HG03064 (cell line): ENCODE measurements at regions not wholly inside any gene's neighbourhood (a gene's known extent, or its start where the extent isn't known, plus 50 kb on each side); places are given as distances from the start of the nearest gene placed in this dataset.

Source experiments
- ATAC-seq: cut with Tn5 transposase; IDR thresholded peaks from one replicate; pipeline ENCODE4 v1.9.1; 2021; ENCODE audit warnings: low read depth; ENCODE audit not compliant: unreplicated experiment

DNA sequence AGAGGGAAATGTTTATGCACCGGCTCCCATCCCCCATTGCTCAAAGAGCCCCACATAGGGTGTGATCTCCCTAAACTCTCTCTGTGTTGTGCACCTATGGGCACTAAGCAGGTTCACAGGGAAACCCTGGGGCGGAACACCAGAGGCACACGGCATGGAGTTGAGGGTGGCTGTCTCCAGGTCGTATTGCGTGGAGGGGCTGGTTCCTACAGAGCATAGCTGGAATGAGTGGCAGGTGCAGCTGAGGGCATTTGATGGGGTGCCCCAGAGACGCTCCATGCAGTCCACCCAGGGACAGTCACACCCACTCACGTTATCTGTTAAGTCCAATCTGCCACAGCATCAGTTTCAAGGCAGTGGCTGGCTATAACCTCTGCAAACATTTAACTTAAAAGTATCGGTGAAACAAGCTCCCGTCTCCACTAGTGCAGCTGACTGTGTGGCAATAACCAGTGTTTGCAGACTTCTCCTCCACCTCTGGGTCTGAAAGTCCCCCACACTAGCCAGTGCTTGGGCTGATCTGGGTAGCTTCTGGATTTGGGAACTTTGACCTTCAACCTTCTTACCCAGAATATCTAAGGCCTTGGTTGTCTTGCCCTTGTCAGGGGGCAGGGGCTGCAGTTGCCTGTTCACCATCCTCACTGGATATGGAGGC is 249.2 kb upstream of the ZNF32 start:
- no peak for ATAC-seq

DNA sequence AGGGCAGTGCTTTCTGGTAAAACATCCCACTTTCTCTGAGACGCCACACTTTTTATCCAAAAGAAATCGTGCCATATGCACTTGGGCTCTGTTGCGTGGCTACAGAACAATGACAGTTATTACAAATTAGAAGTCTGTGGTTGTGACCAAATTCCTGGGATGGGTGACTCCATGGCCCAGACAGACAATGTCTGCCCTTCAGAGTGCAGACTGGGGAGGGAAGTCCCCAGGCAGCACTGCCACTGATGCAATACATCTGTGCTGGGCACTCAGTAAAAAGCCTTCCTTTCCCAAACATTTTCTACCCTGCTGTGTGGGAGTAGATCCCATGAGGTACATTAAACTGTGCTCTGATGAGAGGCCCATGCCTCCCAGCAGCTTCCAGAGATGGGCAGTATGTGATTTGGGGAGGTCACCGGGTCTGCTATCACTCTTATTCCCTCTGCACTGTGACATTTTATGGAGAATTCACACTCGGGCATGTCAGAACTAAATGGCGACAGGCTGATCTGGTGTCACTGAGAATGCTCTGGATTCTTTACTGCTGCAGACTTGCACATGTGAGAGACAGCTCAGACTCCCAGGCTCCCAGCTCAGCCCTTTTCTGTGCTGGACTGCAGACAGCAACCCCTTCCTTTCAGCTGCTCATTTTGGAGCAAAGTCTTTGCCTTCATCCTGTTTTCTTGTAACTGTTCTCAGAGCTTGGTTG is 243.5 kb upstream of the ZNF32 start:
- no peak for ATAC-seq

DNA sequence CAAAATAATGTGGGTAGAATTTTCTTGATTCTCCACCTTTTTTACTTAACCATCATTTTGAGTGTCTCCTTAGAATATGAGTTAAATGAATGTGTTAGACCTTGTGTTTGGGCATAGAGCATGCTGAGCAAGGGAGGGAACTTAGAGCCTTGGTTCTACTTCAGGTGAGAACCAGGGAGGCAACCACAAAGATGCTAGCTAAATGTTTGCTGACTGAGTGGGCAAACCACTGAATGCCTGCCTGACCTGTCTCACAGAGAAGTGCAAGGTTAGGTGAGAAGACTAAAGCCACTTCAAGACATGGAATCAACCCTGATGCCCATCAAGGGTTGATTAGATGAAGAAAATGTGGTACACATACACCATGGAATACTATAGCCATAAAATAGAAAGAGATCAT is 242.6 kb upstream of the ZNF32 start:
- no peak for ATAC-seq

DNA sequence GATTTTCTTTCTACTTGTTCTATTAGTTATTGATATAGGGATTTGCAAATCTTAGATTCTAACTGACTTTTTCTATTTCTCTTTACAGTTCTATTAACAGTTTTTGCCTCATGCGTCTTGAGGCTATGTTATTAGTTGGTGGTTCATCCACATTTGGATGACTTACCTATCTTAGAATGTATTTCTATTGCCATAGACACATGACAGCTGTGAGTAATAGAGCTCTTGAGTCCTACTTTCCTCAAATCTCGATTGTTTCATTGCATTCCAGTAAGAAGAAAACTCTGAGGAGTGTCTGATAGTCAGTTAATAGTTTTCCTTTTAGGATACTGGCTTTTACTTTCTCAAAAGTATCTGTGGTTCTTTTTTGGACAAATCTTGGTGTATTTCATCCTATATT is 241.4 kb upstream of the ZNF32 start:
- ATAC-seq = no peak

DNA sequence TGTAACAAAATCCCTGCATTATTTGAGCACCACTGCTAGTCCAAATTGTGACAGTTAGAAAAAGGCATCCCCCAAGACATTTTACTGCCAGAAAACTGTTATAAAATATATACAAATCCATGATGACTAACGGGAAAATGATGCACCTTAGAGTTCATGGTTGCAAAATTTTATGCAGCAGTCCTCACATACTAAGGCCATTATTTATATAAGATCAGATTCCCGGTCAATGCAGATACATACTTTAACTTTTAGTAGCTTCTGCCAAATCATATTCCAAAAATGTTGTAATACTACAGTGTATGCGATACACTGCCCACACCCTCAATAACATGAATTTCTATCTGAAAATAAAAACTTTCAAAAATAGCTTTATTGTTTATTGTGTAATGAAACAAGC is 239.9 kb upstream of the ZNF32 start:
- no peak for ATAC-seq

DNA sequence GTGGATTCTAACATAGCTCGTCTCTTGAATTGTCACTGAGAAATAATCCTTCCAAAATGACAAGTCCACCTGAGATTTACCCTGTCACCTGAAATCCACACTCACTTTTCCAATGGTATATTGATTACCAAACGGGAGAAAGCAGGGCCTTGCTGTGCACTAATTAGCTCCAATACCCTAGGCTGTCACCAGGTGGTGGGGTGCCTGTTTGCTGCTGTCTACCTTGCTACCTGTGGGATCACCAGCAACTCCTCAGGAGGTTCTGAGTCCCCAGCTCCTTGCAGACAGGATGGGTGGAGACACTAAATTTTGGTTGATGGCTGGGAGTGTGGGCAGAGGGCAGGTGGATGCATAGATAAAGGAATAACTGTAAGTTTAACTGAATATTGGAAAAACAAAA is 237.2 kb upstream of the ZNF32 start:
- ATAC-seq = no peak

DNA sequence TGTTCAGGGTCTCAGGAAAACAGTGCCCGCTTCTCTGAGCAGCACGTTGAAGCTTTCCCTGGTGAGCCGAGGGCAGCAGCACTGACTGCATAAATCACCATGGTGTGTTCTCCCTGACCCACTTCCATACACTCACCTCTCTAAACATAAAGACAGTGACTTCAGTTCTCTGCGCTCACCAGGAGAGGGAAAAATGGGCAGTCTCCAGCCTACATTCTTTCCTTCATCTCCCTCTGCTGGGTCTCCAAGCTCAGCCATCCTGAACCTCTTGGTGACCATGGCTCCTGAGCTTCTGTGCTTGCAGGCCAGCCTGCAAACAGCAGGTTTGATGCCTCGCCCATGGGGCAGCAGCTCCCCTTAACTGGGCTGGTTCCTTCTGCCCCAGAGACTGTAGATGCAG is 236.6 kb upstream of the ZNF32 start:
- no peak for ATAC-seq

DNA sequence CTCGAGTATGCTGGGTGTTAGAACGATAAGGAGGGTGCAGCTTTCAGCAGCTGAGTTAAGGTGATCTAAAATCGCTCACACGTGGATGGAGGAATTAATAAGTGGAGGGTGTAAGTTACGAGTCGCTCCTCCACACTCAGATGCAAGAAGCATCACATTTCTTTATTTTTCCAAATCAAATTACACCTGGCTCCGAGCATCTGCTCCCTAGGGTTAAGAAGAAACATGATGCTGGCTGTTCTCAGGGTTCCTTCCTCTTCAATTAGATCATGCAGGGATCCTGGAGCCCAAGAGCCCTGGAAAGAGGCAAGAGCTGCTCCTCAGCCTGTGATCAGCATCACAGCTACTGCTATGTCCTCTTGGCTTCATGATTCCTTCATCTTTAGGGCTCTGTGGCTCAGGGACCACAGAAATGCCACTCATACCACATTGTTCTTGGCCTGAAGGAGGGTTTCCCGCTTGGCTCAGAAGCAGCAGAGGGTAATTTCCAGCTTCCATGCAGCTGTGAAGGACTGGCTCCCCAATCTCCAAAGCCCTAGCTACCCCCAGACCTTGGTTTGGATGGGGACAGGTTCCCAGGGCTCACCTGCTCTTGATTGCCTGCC is 235.9 kb upstream of the ZNF32 start:
- ATAC-seq = no peak

DNA sequence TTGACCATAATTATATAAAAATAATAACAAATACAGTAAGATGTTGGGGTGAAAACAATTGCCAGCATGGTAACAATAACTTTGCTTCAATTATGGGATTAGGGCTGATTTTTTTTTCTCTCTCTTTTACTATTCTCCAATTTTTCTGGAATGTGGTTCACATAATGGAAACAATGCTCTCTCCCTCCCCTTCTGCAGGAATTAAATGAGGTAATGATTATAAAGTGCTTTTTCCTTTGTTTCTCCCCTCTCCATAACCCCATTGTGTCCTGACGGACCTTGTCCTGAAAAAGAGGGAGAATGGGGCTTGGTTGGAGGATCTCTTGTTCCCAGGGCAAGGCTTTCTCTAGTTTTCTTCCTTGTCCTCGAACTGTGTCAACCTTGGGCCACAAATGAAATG is 234.0 kb upstream of the ZNF32 start:
- no peak for ATAC-seq

DNA sequence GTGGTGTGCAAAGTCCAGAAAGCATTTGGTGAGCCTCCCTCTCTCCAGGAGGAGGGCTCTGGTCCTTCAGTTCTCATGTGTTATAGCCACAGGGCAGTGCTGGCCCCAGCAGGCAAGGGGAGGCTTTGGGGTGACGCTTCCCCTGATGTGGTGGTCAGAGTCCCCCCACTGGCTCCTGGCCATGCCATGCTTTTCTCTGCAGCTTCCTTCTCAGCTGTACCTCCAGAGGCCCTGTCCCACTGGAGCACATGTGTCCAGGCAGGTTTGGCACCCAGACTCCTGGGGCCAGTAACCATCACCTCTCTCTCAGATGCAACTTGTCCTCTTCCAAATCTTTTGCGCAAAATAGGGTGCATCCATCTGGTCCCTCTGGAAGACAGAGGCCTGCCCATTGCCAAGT is 233.0 kb upstream of the ZNF32 start:
- no peak for ATAC-seq

DNA sequence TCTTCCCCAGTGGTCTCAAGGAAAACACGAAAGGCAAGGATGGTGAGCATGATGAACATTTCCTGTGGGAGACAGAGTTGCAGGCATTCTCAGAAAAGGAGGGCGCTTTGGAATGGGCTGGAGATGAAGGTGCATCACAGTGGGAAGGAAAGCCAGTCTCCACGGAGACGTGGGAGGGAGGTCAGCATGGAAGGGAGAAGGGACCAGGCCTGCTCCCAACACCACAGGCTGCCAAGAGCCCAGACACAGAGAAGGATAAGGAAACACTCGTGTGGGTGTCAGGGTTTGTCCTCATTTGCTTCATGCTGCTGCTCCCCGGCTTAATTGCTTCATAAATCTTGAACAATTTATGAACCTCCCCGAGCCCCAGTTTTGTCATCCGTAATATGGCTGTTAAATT is 231.5 kb upstream of the ZNF32 start:
- ATAC-seq = no peak

DNA sequence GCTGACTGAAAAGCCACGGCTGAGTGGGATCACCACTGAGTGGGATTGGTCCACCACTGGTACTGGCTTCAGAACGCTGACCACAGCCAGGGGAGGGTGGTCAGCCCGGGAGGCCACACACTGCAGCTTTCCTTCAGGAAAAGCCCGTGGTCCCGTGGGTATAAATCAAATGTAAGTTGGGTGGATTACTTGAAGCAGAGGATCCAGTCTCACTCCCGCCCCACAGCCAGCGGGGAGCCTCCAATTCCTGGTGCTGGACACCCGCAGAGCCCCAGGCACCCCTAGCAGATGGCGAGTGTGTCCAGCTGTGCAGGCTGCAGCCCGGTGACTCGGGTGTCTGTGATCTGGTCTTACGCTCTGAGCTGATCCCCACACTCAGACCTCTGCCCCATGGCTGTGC is 231.1 kb upstream of the ZNF32 start:
- ATAC-seq = no peak

DNA sequence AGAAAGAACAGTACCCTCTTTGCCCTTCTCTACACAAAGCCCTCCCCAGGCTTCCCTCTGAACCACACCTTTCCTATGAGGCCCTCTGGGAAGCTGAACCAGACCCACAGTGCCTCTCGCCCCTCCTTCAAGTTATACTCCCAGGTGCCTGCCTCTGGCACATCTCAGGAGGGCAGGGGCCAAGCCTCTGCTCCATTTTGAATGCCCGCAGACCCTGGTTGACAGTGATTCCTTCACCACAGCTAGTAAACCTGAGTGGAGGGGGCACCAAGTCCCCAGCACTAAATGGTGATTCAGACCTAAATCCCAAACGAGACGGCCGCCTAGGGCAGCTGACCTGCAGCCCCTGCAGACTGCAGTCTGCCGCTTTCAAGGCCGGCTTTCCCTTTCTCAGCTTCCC is 230.5 kb upstream of the ZNF32 start:
- ATAC-seq = no peak

DNA sequence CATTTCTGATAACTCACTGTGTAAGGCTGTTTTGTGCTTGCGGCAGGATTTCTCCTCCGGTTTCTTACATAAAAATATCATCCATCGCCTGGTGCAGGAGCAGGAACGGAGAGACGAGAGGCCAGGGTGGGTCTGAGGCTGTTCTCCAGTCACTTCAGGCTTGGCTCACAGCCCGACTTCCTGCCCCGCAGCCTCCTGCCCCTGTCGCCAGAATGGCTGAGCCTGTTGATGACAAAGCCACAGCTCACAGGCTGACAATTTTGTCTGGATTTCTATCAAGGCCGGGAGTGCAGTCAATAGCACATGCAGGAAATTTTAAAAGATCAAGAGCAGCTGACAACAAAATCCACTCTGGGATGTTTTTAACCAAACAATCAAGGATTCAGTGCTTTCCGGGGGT is 229.7 kb upstream of the ZNF32 start:
- ATAC-seq = no peak

DNA sequence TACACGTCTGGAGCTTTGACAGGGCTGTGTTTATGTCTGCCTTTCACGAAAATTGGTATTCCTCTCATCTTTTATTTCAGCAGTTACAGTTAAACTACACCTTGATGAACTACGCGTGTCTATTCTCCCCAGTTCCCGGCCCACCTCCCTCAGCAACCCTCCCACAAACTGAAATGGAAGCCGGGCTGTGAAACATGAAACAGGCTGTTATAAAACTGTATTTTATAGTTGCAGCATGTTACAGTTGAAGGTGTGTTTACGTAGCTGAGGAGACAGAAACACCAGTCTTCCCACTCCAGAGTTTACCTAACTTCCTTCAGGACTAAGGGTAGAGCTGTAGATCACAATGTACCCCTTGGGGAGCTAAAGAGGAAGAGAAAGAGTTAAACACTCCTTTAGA is 228.3 kb upstream of the ZNF32 start:
- ATAC-seq = no peak

DNA sequence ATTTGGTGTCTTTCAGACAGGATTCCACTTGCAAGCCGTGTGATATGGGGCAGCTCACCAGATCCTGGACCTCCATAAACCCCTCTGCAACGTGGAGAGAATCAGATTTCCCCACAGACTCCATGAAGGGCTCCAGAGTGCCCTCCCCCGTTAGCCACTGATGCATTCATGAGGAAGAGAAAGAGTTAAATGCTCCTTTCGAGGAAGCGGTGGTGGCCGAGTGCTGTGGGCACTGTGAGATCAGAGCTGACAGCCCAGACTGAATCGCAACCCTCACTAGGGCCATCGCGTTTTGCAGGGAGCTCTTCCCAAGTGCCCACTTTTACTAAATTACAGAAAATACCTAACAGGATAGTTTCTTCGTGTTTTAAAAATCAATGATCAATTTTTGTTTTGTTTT is 226.3 kb upstream of the ZNF32 start:
- ATAC-seq = no peak

DNA sequence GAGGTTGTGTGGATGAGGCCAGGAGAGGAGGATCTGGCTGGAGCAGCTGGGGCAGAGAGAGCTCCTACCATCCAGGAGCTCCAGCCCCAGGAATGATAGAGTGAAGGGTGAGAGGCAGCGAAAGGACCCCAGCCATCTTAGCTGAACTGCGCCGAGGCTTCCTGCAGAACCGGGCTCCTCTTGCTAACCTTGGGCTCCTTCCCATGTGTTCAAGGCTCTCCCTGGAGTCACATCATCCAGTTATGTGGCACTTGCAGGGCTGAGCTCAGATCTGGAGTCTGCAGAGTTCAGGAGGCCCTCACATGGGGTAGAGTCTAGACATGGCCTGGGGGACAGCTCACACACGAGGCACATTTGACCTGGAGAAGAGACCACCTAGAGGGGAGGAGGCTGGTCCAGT is 225.0 kb upstream of the ZNF32 start:
- no peak for ATAC-seq

DNA sequence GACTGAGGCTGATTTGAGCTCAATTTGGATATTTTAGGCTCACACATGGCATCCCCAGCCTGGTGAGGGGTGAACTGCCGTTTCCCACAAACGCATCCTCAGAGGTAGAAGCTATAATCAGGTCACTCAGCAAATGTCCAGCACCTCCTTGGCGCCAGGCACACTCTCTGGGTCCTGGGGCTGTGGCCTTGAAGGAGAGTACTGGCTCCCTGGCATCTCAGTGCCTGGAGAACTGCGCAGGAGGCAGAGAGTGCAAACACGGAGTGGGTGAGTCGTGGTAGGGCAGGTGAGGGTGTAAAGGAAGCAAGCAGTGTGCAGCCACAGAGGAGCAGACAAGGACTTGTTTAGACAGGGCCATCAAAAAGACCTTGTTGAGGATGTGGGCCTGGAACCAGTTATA is 224.0 kb upstream of the ZNF32 start:
- ATAC-seq = no peak

DNA sequence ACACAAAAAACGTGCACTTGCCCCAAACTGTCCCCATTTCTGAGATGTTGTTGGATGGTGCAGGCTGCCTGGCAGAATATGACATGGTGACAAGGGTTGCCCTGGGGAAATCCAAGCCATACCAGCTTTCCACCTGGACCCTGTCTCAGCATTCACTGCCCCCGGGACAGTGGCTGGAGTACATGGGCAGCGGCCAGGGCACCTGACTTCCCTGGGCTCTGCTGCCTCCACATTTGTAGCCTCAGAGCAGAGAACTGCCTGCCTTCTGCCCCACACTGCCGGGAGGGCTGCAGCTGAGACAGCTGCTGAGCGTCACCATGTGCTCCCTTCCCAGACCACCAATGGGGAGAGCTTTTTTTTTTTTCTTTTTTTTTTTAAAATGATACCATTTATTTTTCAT is 222.9 kb upstream of the ZNF32 start:
- no peak for ATAC-seq

DNA sequence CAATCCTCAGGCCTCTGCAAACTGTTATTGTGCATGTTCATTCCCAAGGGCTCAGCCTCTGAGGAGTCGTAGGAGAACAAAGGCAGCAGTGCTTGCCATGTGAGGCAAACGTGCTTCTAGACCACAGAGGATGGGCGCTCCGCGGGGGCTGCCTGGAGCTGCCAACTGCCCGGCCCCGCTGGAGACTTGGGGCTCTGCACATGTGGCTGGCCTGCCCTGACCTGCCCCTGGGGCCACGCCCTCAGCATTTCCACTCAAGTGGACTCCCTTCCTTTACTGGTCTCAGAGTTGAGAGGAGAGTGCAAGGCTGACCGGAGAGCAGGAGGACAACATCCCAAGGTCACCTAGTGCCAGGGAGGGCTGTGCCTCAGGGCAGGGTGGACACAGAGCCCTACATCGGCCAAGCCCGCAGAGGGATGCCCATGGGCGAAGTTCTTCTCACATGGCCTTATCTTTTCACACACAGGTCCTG is 222.3 kb upstream of the ZNF32 start:
- ATAC-seq = no peak

DNA sequence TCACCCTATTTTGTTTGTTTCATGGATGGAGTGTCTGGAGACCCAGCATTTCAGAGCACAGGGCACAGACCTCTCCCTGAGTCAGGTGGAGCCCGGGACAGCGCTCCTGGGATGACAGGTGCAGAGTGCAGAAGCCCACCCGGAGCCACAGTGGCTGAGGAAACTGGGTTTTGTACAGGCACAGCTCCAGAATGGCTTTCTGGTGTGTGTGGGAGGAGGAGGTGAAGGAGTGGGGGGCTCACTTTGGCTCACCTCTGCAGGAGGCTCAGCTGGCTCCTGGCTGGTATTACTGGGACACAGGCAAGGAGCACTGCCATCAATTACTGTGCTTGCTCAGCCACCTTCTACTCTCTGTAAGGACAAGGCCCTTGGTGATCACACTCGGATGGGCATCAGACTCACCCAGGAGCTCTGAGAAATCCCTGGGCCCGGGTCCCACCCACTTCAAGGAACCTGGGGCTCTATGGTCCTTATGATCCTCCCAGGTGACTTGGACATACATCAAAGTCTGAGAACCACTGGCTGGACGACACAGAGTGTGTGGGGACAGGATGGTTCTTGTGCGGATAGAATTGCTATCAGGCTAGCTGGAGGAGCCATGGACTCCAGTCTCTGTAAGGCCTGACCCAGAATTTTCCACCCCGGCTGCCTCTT is 221.1 kb upstream of the ZNF32 start:
- no peak for ATAC-seq

DNA sequence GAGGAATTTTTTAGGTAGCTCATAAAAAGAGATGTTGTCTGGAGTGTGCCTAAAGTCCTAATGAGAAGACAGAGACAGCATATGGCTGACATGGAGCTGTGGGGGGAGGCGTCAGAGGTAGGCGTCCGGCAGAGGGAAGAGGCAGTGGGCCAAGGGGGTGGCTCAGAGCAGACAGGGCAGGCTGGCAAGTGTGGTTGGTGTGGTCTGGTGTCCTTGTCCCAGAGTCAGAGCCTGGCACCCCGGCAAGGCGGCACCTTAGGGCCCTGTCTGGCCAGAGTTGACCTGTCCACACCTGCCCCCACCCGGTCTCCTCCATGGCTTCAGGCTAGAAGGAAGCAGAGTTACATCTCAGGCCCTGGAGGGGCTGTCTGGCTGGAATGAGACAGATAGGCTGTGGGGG is 220.3 kb upstream of the ZNF32 start:
- ATAC-seq = no peak
